H1 (cell line): ENCODE measurements at regions not wholly inside any gene's neighbourhood (a gene's known extent, or its start where the extent isn't known, plus 50 kb on each side); places are given as distances from the start of the nearest gene placed in this dataset.

Experiments
- CTCF ChIA-PET: fragments of 300-600 bp; sonication (Branson Sonifier 250); formaldehyde crosslinking; loops from one replicate; lab custom pipeline; 2021; ENCODE audit not compliant: partially characterized antibody; lab: Charles Lee
- POLR2A ChIA-PET: fragments of 300-600 bp; sonication (Branson Sonifier 250); formaldehyde crosslinking; loops from one replicate; lab custom pipeline; 2021; ENCODE audit warnings: inconsistent platforms; ENCODE audit not compliant: partially characterized antibody; lab: Charles Lee
- DNase-seq, 2 experiments: peaks; one replicate each; pipeline versions ENCODE4 v3.0.0 to v3.0.0-alpha.2; 2010 to 2022; ENCODE audit warnings: low spot score in 2 of 2, low read depth in 1 of 2, mixed read lengths in 1 of 2
- FAIRE-seq: peaks from 2 replicates; lab custom pipeline; 2011; peaks lifted over from hg19 to GRCh38; lab: Jason Lieb, UNC
- H2AFZ ChIP-seq: 2 replicates; pipeline ENCODE4 v1.8.1; 2012; ENCODE audit warnings: low read length, inconsistent platforms
- H2AK5ac ChIP-seq: 2 replicates; pipeline ENCODE4 v1.6.1; 2013; ENCODE audit warnings: low read depth, low read length
- H2BK120ac ChIP-seq: replicated peaks from 2 replicates; pipeline ENCODE3; 2013; ENCODE audit warnings: low read depth, low read length, inconsistent platforms
- H2BK12ac ChIP-seq: 2 replicates; pipeline ENCODE4 v1.6.1; 2013; ENCODE audit warnings: low read depth, low read length
- H2BK15ac ChIP-seq: 2 replicates; pipeline ENCODE4 v1.6.1; 2013; ENCODE audit warnings: low read length
- H2BK20ac ChIP-seq: 2 replicates; pipeline ENCODE4 v1.6.1; 2013; ENCODE audit warnings: low read length
- H2BK5ac ChIP-seq: 2 replicates; pipeline ENCODE4 v1.6.1; 2013; ENCODE audit warnings: low read depth, low read length
- H3K14ac ChIP-seq: 2 replicates; pipeline ENCODE4 v1.6.1; 2013; ENCODE audit warnings: inconsistent platforms; ENCODE audit not compliant: insufficient read length
- H3K18ac ChIP-seq: 2 replicates; pipeline ENCODE4 v1.6.1; 2013; ENCODE audit warnings: low read length; ENCODE audit errors: extremely low read depth
- H3K23ac ChIP-seq: 2 replicates; pipeline ENCODE4 v1.6.1; 2013; ENCODE audit warnings: inconsistent platforms; ENCODE audit not compliant: insufficient read length
- H3K23me2 ChIP-seq: 2 replicates; pipeline ENCODE4 v1.6.1; 2013; ENCODE audit warnings: low read depth, low read length
- H3K27ac ChIP-seq: 2 replicates; pipeline ENCODE4 v1.6.1; 2011; ENCODE audit warnings: low read depth, low read length, inconsistent platforms
- H3K27me3 ChIP-seq, 4 experiments: replicated peaks in 1 of 4; 1 replicate in 1 of 4; 2 replicates in 3 of 4; pipeline versions ENCODE4 v1.6.1 to v1.8.1; 2011 to 2013; ENCODE audit warnings: low read length in 3 of 4, mild to moderate bottlenecking in 3 of 4, inconsistent platforms in 2 of 4, mixed read lengths in 2 of 4, moderate library complexity in 1 of 4; ENCODE audit not compliant: control insufficient read depth in 3 of 4, insufficient read depth in 3 of 4; ENCODE audit errors: extremely low read depth in 1 of 4
- H3K36me3 ChIP-seq, 4 experiments: 2 replicates each; pipeline versions ENCODE4 v1.6.1 to v1.8.1; 2011 to 2013; ENCODE audit warnings: mild to moderate bottlenecking in 4 of 4, low read length in 3 of 4, moderate library complexity in 2 of 4, control low read depth in 1 of 4, inconsistent platforms in 1 of 4; ENCODE audit not compliant: insufficient read depth in 4 of 4, control insufficient read depth in 2 of 4
- H3K4ac ChIP-seq: replicated peaks from 2 replicates; pipeline ENCODE3; 2013; ENCODE audit warnings: low read length, low read depth, mixed read lengths, inconsistent platforms; ENCODE audit not compliant: insufficient read length
- H3K4me1 ChIP-seq, 4 experiments: replicated peaks in 1 of 4; 1 replicate in 1 of 4; 2 replicates in 3 of 4; pipeline versions ENCODE4 v1.6.1 to v1.8.1; 2011 to 2013; ENCODE audit warnings: low read length in 3 of 4, inconsistent platforms in 2 of 4, mixed read lengths in 1 of 4; ENCODE audit not compliant: insufficient read depth in 4 of 4, control insufficient read depth in 3 of 4
- H3K4me2 ChIP-seq, 2 experiments: 2 replicates each; pipeline versions ENCODE4 v1.6.1 to v1.8.1; 2011 to 2013; ENCODE audit warnings: low read depth in 2 of 2, low read length in 2 of 2, control low read depth in 1 of 2, inconsistent platforms in 1 of 2, mild to moderate bottlenecking in 1 of 2; ENCODE audit not compliant: insufficient read depth in 1 of 2
- H3K4me3 ChIP-seq, 4 experiments: fragments of 200-600, 300-600 bp in 1 of 4; sonication (generic), shearing (Covaris generic), sonication (Bioruptor Twin) in 1 of 4; 2 replicates each; pipeline versions ENCODE4 v1.5.1 to v1.8.1; 2011 to 2016; ENCODE audit warnings: low read length in 4 of 4, low read depth in 3 of 4, control low read depth in 2 of 4, inconsistent platforms in 2 of 4, mild to moderate bottlenecking in 2 of 4, mixed read lengths in 1 of 4, moderate library complexity in 1 of 4; ENCODE audit not compliant: insufficient read depth in 2 of 4; ENCODE audit errors: extremely low read depth in 1 of 4
- H3K56ac ChIP-seq: replicated peaks from 2 replicates; pipeline ENCODE3; 2013; ENCODE audit warnings: low read depth, mild to moderate bottlenecking, mixed read lengths, low read length, inconsistent platforms; ENCODE audit not compliant: insufficient read length
- H3K79me1 ChIP-seq: 2 replicates; pipeline ENCODE4 v1.6.1; 2013; ENCODE audit warnings: low read depth, low read length, control low read depth
- H3K79me2 ChIP-seq, 2 experiments: 2 replicates each; pipeline versions ENCODE4 v1.6.1 to v1.8.1; 2012 to 2013; ENCODE audit warnings: low read length in 2 of 2, mild to moderate bottlenecking in 2 of 2, inconsistent platforms in 1 of 2; ENCODE audit not compliant: insufficient read depth in 2 of 2, control insufficient read depth in 1 of 2
- H3K9ac ChIP-seq, 4 experiments: replicated peaks in 1 of 4; 1 replicate in 1 of 4; 2 replicates in 3 of 4; pipeline versions ENCODE4 v1.6.1 to v1.8.1; 2011 to 2013; ENCODE audit warnings: low read depth in 3 of 4, low read length in 3 of 4, control low read depth in 2 of 4, mild to moderate bottlenecking in 2 of 4, moderate library complexity in 2 of 4, inconsistent platforms in 1 of 4; ENCODE audit errors: extremely low read depth in 1 of 4
- H3K9me3 ChIP-seq, 2 experiments: 2 replicates each; pipeline versions ENCODE4 v1.6.1 to v1.8.1; 2012 to 2013; ENCODE audit warnings: mild to moderate bottlenecking in 2 of 2, moderate library complexity in 2 of 2, control low read depth in 1 of 2, inconsistent platforms in 1 of 2, low read depth in 1 of 2, low read length in 1 of 2, mixed read lengths in 1 of 2; ENCODE audit not compliant: insufficient read depth in 2 of 2
- H4K20me1 ChIP-seq, 2 experiments: replicated peaks in 1 of 2; 2 replicates each; pipeline versions ENCODE3 to v1.8.1; 2011 to 2013; ENCODE audit warnings: inconsistent platforms in 2 of 2, low read length in 2 of 2, mild to moderate bottlenecking in 1 of 2; ENCODE audit not compliant: insufficient read depth in 2 of 2, control insufficient read depth in 1 of 2
- H4K5ac ChIP-seq: 2 replicates; pipeline ENCODE4 v1.6.1; 2013; ENCODE audit warnings: low read length, low read depth, mixed read lengths, inconsistent platforms; ENCODE audit not compliant: insufficient read length
- H4K8ac ChIP-seq: 2 replicates; pipeline ENCODE4 v1.8.0; 2013; ENCODE audit warnings: mild to moderate bottlenecking, moderate library complexity, low read length, inconsistent platforms; ENCODE audit not compliant: insufficient read depth; ENCODE audit errors: extremely low read depth
- H4K91ac ChIP-seq: replicated peaks from 2 replicates; pipeline ENCODE3; 2013; ENCODE audit warnings: low read length, mixed read lengths, inconsistent platforms; ENCODE audit not compliant: insufficient read length
- EZH2 ChIP-seq: fragments of 200-600 bp; sonication (generic); IDR thresholded peaks from 2 replicates; pipeline ENCODE4 v1.7.1; 2012; ENCODE audit warnings: low read depth, mild to moderate bottlenecking, moderate library complexity, low read length, inconsistent platforms; ENCODE audit not compliant: severe bottlenecking
- RFX5 ChIP-seq: IDR thresholded peaks from 2 replicates; pipeline ENCODE4 v1.6.1; 2011; ENCODE audit warnings: low read depth, low read length, improper control_type of control experiment, borderline replicate concordance
- WGBS, 2 experiments: shearing (Covaris generic) in 1 of 2; methylation state at CpG; one replicate each; pipeline versions ENCODE4 v1.1.6 to v1.1.7; 2013 to 2015; ENCODE audit warnings: low lambda C conversion rate in 2 of 2, mixed read lengths in 2 of 2, inconsistent platforms in 1 of 2, low coverage in 1 of 2, missing lambda C conversion rate in 1 of 2; ENCODE audit not compliant: insufficient replicate concordance in 2 of 2, insufficient coverage in 1 of 2, insufficient read length in 1 of 2; ENCODE audit errors: extremely low coverage in 1 of 2, missing lambda C conversion rate in 1 of 2; 5-methylcytosine and 5-hydroxymethylcytosine counted together

DNA sequence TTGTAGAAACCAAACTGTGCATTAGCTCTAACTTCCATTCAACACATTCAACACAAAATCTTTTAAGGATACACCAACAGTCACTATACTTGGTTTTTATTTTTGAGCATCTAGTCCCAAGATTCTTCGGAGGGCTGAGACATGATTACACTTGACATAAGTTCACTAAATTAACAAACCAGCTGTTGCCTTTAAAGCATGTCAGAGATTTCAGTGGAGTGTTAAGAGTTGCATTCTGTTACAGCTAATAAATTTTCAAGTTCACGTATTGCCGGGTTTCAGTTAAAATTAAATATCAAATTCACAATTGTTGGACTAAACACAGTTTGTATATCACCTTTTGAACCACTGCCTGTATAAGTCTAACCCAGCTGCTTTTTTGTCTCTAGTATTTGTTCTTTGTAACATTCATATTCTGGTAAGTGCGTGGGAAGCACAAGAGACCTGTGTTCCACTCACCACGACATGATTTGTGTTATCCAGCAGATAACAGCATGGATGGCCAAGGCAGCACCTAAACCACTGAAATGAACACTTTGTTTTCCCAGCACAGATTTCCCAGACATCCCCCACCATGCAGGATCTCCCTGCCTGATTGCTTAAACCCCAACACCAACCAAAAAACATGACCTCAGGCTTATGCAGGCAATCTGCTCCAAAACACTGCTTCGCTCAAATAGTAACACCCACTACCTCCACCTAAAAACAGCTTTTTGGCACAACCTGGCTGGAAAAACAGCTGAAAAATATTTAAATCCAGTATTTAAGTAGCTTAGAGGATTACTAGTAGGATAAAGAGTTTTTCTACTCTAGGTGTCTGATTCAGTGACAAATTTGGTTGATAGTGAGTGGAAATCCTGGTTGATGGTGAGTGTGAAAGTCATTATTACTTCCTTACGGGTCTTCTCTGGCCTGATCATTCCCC lies 286.5 kb upstream of the NT5E start:
- H3K23me2 ChIP-seq = no peaks in the 10 kb centered on the region
- no peak overlapping the region for H3K4me3 ChIP-seq
- no peak overlapping the region for H2BK5ac ChIP-seq
- no peak overlapping the region for H4K91ac ChIP-seq
- H3K9ac ChIP-seq = no peak overlapping the region
- DNase-seq = no peak
- ChIA-PET CTCF (interaction anchor here (0.6 to 1.0 kb wide), 2 partner anchors 19 to 164 kb away, joined by 3 read pairs; no protein-coding TSS in a partner anchor), POLR2A (no interaction called here)
- no peaks in the 10 kb centered on the region for H4K20me1 ChIP-seq
- no peak for FAIRE-seq
- no peaks in the 10 kb centered on the region for H3K79me2 ChIP-seq
- no peak overlapping the region for H2AK5ac ChIP-seq
- H2BK12ac ChIP-seq = no peak overlapping the region
- H3K4ac ChIP-seq = no peak overlapping the region
- peak overlapping the region; percentile 38; the same call in 1 of the 2 replicates for H2AFZ ChIP-seq
- no peak overlapping the region for H3K27ac ChIP-seq
- no peaks in the 10 kb centered on the region for H3K36me3 ChIP-seq
- WGBS, 2 experiments = 95% methylated on average over 7 of the region's 7 CpGs; no CpG with 5 or more reads in 1 of the 2 experiments
- no peak overlapping the region for H4K8ac ChIP-seq
- no peak overlapping the region for H2BK15ac ChIP-seq
- H3K56ac ChIP-seq = no peak overlapping the region
- H4K5ac ChIP-seq = no peak overlapping the region
- H3K4me2 ChIP-seq = no peak overlapping the region
- no peak overlapping the region for H2BK120ac ChIP-seq
- H3K27me3 ChIP-seq = no peaks in the 10 kb centered on the region
- no peak overlapping the region for H3K14ac ChIP-seq
- H3K4me1 ChIP-seq = peaks cover 0 to 3% (median 0%) of the 10 kb centered on the region in 4 experiments; a peak in 1 of 7 replicates
- H2BK20ac ChIP-seq = no peak overlapping the region
- H3K18ac ChIP-seq = no peak overlapping the region
- peak overlapping the region; percentile 32 for H3K23ac ChIP-seq
- H3K79me1 ChIP-seq = no peaks in the 10 kb centered on the region
- H3K9me3 ChIP-seq = no peaks in the 10 kb centered on the region
- no peak for TF ChIP-seq RFX5
- TF ChIP-seq EZH2 = no peak
